Neural progenitor cell (in vitro differentiated cells): ENCODE measurements at regions not wholly inside any gene's neighbourhood (a gene's known extent, or its start where the extent isn't known, plus 50 kb on each side); places are given as distances from the start of the nearest gene placed in this dataset.

ENCODE experiments used
- DNase-seq: peaks from one replicate; pipeline ENCODE4 v3.0.0-alpha.2; 2016; ENCODE audit warnings: low spot score
- H2AFZ ChIP-seq: fragments of 200-600 bp; sonication (generic); replicated peaks from 2 replicates; pipeline ENCODE4 v1.6.1; 2016; ENCODE audit warnings: antibody characterized with exemption
- H3F3A ChIP-seq: fragments of 200-600 bp; sonication (generic); 2 replicates; pipeline ENCODE4 v1.6.1; 2016; ENCODE audit warnings: antibody characterized with exemption, low read depth
- H3K27ac ChIP-seq: fragments of 200-600 bp; sonication (generic); 2 replicates; pipeline ENCODE4 v1.5.1; 2016; ENCODE audit warnings: mild to moderate bottlenecking
- H3K27me3 ChIP-seq: fragments of 200-600 bp; sonication (generic); 2 replicates; pipeline ENCODE4 v1.6.1; 2016; ENCODE audit warnings: mild to moderate bottlenecking, moderate library complexity
- H3K36me3 ChIP-seq: fragments of 200-600 bp; sonication (generic); 2 replicates; pipeline ENCODE4 v1.5.1; 2016
- H3K4me1 ChIP-seq: fragments of 200-600 bp; sonication (generic); 2 replicates; pipeline ENCODE4 v1.6.1; 2016; ENCODE audit warnings: mixed run types
- H3K4me2 ChIP-seq: fragments of 200-600 bp; sonication (generic); 2 replicates; pipeline ENCODE4 v1.6.1; 2016
- H3K4me3 ChIP-seq: fragments of 200-600 bp; sonication (generic); 2 replicates; pipeline ENCODE4 v1.5.1; 2016
- H3K79me2 ChIP-seq: fragments of 200-600 bp; sonication (generic); 2 replicates; pipeline ENCODE4 v1.6.1; 2016; ENCODE audit warnings: low read depth
- H3K9ac ChIP-seq: fragments of 200-600 bp; sonication (generic); 2 replicates; pipeline ENCODE4 v1.6.1; 2016
- H3K9me3 ChIP-seq: fragments of 200-600 bp; sonication (generic); 2 replicates; pipeline ENCODE4 v1.5.1; 2016; ENCODE audit warnings: low read depth
- H4K20me1 ChIP-seq: fragments of 200-600 bp; sonication (generic); 2 replicates; pipeline ENCODE4 v1.6.1; 2016; ENCODE audit warnings: low read depth
- H3K27ac Mint-ChIP-seq: 3 replicates; pipeline ENCODE4 v1.8.0; 2021; ENCODE audit warnings: mixed read lengths
- H3K27me3 Mint-ChIP-seq: 2 replicates; pipeline ENCODE4 v1.8.0; 2022; ENCODE audit warnings: low read depth, mild to moderate bottlenecking, inconsistent platforms, moderate library complexity, mixed read lengths; ENCODE audit not compliant: insufficient read depth
- H3K36me3 Mint-ChIP-seq: 3 replicates; pipeline ENCODE4 v1.8.0; 2021; ENCODE audit warnings: mixed read lengths
- H3K4me1 Mint-ChIP-seq: 3 replicates; pipeline ENCODE4 v1.8.0; 2021; ENCODE audit warnings: mixed read lengths
- H3K4me3 Mint-ChIP-seq: 3 replicates; pipeline ENCODE4 v1.8.0; 2021; ENCODE audit warnings: mild to moderate bottlenecking, moderate library complexity, mixed read lengths
- H3K9me3 Mint-ChIP-seq: 3 replicates; pipeline ENCODE4 v1.8.0; 2020; ENCODE audit warnings: mixed read lengths
- EZH2 ChIP-seq: fragments of 200-600 bp; sonication (generic); IDR thresholded peaks from 2 replicates; pipeline ENCODE4 v1.6.1; 2017; ENCODE audit warnings: antibody characterized with exemption, mild to moderate bottlenecking, moderate library complexity
- EZH2phosphoT487 ChIP-seq: fragments of 200-600 bp; sonication (generic); IDR thresholded peaks from 2 replicates; pipeline ENCODE4 v1.6.1; 2017; ENCODE audit warnings: antibody characterized with exemption
- TF ChIP-seq, protein P1 (sequence below): fragments of 200-600 bp; sonication (generic); IDR thresholded peaks from 2 replicates; pipeline ENCODE4 v1.5.1; 2017; ENCODE audit warnings: antibody characterized with exemption, mild to moderate bottlenecking

DNA sequence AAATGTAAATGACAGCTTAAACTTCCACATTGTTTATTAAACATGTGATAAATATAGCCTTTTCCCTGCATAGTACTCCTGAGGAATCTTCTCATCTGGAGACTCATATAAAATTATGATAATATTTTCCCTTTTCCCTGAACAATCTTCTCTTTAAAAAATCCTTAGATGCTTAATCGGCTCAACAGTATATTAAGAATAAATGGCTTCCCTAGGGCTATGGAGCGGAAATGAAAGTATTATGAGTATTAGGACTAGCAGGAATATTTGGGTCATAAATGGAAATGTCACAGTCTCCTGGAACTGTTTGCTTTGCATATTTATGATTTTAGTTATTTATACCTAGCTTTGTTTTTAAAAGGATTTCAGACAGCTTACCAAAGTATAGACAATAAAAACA, 200.7 kb upstream of the PDE5A start:
- Histone ChIP-seq H3K9me3 (no peaks in the 10 kb centered on the region), H4K20me1 (no peaks in the 10 kb centered on the region), H3K36me3 (no peaks in the 10 kb centered on the region), H3K27me3 (no peaks in the 10 kb centered on the region), H3K9ac (no peak overlapping the region), H3K4me1 (no peaks in the 10 kb centered on the region), H3F3A (no peaks in the 10 kb centered on the region), H3K4me2 (no peak overlapping the region), H3K4me3 (no peak overlapping the region), H3K27ac (no peak overlapping the region), H3K79me2 (no peaks in the 10 kb centered on the region), H2AFZ (no peak overlapping the region)
- no peaks in the 10 kb centered on the region for H3K36me3 Mint-ChIP-seq
- H3K27ac Mint-ChIP-seq: no peak overlapping the region
- H3K4me3 Mint-ChIP-seq: no peak overlapping the region
- no peaks in the 10 kb centered on the region for H3K27me3 Mint-ChIP-seq
- TF ChIP-seq EZH2 (no peak), EZH2phosphoT487 (no peak)
- TF ChIP-seq, protein P1, sequence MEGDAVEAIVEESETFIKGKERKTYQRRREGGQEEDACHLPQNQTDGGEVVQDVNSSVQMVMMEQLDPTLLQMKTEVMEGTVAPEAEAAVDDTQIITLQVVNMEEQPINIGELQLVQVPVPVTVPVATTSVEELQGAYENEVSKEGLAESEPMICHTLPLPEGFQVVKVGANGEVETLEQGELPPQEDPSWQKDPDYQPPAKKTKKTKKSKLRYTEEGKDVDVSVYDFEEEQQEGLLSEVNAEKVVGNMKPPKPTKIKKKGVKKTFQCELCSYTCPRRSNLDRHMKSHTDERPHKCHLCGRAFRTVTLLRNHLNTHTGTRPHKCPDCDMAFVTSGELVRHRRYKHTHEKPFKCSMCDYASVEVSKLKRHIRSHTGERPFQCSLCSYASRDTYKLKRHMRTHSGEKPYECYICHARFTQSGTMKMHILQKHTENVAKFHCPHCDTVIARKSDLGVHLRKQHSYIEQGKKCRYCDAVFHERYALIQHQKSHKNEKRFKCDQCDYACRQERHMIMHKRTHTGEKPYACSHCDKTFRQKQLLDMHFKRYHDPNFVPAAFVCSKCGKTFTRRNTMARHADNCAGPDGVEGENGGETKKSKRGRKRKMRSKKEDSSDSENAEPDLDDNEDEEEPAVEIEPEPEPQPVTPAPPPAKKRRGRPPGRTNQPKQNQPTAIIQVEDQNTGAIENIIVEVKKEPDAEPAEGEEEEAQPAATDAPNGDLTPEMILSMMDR: no peak
- H3K4me1 Mint-ChIP-seq: no peaks in the 10 kb centered on the region
- peaks cover 2% of the 10 kb centered on the region for H3K9me3 Mint-ChIP-seq
- no peak for DNase-seq

DNA sequence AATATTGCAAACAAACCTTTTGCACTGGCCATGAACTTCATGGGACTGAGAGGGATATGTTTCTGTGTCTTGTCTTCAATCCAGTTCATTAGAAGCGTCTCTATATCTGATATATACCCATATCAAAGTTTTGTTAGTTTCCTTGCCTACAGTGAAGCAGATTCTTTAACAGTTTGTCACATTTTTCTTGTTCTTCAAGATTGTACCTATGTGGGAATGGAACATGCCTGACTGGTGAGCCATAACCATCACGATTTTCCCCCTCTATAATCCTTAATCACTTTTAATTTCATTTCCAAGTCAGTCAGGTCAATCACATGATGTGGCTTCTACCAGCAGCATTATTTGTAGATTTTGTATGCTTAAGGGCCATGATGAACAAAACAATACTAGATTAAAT, 197.1 kb upstream of the PDE5A start:
- no peak for DNase-seq
- Mint-ChIP-seq H3K4me1 (no peaks in the 10 kb centered on the region), H3K36me3 (no peaks in the 10 kb centered on the region), H3K9me3 (no peaks in the 10 kb centered on the region), H3K4me3 (no peak overlapping the region), H3K27me3 (no peaks in the 10 kb centered on the region), H3K27ac (no peak overlapping the region)
- Histone ChIP-seq H3F3A (no peaks in the 10 kb centered on the region), H4K20me1 (no peaks in the 10 kb centered on the region), H3K9me3 (no peaks in the 10 kb centered on the region), H3K79me2 (no peaks in the 10 kb centered on the region), H3K27me3 (no peaks in the 10 kb centered on the region), H3K36me3 (no peaks in the 10 kb centered on the region), H3K27ac (no peak overlapping the region), H3K4me2 (no peak overlapping the region), H2AFZ (no peak overlapping the region), H3K4me1 (no peaks in the 10 kb centered on the region), H3K9ac (no peak overlapping the region), H3K4me3 (no peak overlapping the region)
- TF ChIP-seq EZH2phosphoT487: no peak
- no peak for TF ChIP-seq EZH2
- TF ChIP-seq, protein P1: no peak

DNA sequence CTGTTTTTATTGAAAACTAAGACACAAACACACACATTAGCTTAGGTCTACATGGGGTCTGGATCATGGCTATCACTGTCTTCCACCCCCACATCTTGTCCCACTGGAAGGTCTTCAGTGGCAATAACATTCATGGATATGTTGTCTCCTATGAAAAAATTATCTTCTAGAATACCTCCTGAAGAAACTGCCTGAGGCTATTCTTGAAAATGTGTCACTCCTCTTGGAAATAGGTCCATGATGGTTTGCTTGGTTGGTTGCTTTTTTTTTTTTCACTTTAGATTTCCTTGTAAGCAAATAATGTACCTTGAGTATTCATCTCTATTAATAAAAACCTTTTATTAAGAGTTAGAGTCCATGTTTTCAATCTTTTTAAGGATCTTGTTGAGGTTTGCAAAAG, 195.3 kb upstream of the PDE5A start:
- Histone ChIP-seq H3K36me3 (no peaks in the 10 kb centered on the region), H3K79me2 (no peaks in the 10 kb centered on the region), H3F3A (no peaks in the 10 kb centered on the region), H3K4me1 (no peaks in the 10 kb centered on the region), H3K27ac (no peak overlapping the region), H3K4me2 (no peak overlapping the region), H3K4me3 (no peak overlapping the region), H2AFZ (no peak overlapping the region), H3K9ac (no peak overlapping the region), H3K9me3 (no peaks in the 10 kb centered on the region), H3K27me3 (no peaks in the 10 kb centered on the region), H4K20me1 (no peaks in the 10 kb centered on the region)
- H3K4me1 Mint-ChIP-seq: no peaks in the 10 kb centered on the region
- H3K27ac Mint-ChIP-seq: no peak overlapping the region
- no peaks in the 10 kb centered on the region for H3K27me3 Mint-ChIP-seq
- H3K4me3 Mint-ChIP-seq: no peak overlapping the region
- H3K36me3 Mint-ChIP-seq: no peaks in the 10 kb centered on the region
- TF ChIP-seq EZH2phosphoT487: no peak
- TF ChIP-seq, protein P1: no peak
- TF ChIP-seq EZH2: no peak
- no peak for DNase-seq
- H3K9me3 Mint-ChIP-seq: no peaks in the 10 kb centered on the region

DNA sequence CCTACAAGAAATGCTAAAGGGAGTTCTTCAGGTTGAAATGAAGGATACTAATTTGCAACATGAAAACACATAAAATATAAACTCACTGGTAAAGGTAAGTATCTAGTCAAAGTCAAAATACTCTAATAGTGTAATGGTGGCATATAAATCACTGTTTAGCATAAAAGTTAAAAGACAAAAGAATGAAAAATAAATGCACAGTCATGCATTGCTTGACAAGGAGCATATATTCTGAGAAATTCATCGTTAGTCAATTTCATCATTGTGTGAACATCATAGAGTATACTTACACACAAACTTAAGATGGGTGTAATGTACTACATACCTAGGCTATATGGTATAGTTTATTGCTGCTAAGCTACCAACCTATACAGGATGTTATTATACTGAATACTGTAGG, 194.4 kb upstream of the PDE5A start:
- Histone ChIP-seq H3K27me3 (no peaks in the 10 kb centered on the region), H2AFZ (no peak overlapping the region), H3K4me2 (no peak overlapping the region), H4K20me1 (no peaks in the 10 kb centered on the region), H3K4me1 (no peaks in the 10 kb centered on the region), H3K9ac (no peak overlapping the region), H3K36me3 (no peaks in the 10 kb centered on the region), H3K9me3 (no peaks in the 10 kb centered on the region), H3K27ac (no peak overlapping the region), H3K4me3 (no peak overlapping the region), H3K79me2 (no peaks in the 10 kb centered on the region), H3F3A (no peaks in the 10 kb centered on the region)
- Mint-ChIP-seq H3K4me1 (no peaks in the 10 kb centered on the region), H3K9me3 (no peaks in the 10 kb centered on the region), H3K27me3 (no peaks in the 10 kb centered on the region), H3K4me3 (no peak overlapping the region), H3K36me3 (no peaks in the 10 kb centered on the region), H3K27ac (no peak overlapping the region)
- DNase-seq: no peak
- TF ChIP-seq, protein P1: no peak
- no peak for TF ChIP-seq EZH2
- no peak for TF ChIP-seq EZH2phosphoT487
